CD14-positive monocyte (primary cell): ENCODE measurements at regions not wholly inside any gene's neighbourhood (a gene's known extent, or its start where the extent isn't known, plus 50 kb on each side); places are given as distances from the start of the nearest gene placed in this dataset.

Experiments used
- DNase-seq, 3 donors: peaks; one replicate each; pipeline ENCODE4 v3.0.0-alpha.2; 2011 to 2022
- H2AFZ ChIP-seq: 2 replicates; pipeline ENCODE4 v1.6.0; 2012; ENCODE audit warnings: mild to moderate bottlenecking, low read depth, low read length, inconsistent platforms; ENCODE audit not compliant: insufficient read depth, poor library complexity, severe bottlenecking
- H3K27ac ChIP-seq, 2 donors: 1 replicate in 1 of 2; 2 replicates in 1 of 2; pipeline ENCODE4 v1.5.1; 2012 to 2013; ENCODE audit warnings: low read length in 2 of 2, control low read depth in 1 of 2, inconsistent platforms in 1 of 2, low read depth in 1 of 2, mild to moderate bottlenecking in 1 of 2
- H3K27me3 ChIP-seq, 2 donors: one replicate each; pipeline versions ENCODE4 v1.6.0 to v1.6.1; 2011 to 2013; ENCODE audit warnings: low read length in 2 of 2; ENCODE audit not compliant: control insufficient read depth in 2 of 2, insufficient read depth in 2 of 2
- H3K36me3 ChIP-seq, 2 donors: replicated peaks in 1 of 2; 1 replicate in 1 of 2; 2 replicates in 1 of 2; pipeline versions ENCODE4 v1.5.1 to v1.6.1; 2012 to 2013; ENCODE audit warnings: low read length in 2 of 2, control low read depth in 1 of 2, inconsistent platforms in 1 of 2, mild to moderate bottlenecking in 1 of 2; ENCODE audit not compliant: insufficient read depth in 2 of 2, control insufficient read depth in 1 of 2
- H3K4me1 ChIP-seq, 2 donors: 1 replicate in 1 of 2; 2 replicates in 1 of 2; pipeline versions ENCODE4 v1.5.1 to v1.6.1; 2012 to 2013; ENCODE audit warnings: low read length in 2 of 2, control low read depth in 1 of 2, inconsistent platforms in 1 of 2, mild to moderate bottlenecking in 1 of 2, moderate library complexity in 1 of 2; ENCODE audit not compliant: insufficient read depth in 2 of 2, control insufficient read depth in 1 of 2
- H3K4me2 ChIP-seq: replicated peaks from 2 replicates; pipeline ENCODE3; 2012; ENCODE audit warnings: low read length, moderate library complexity, mild to moderate bottlenecking; ENCODE audit not compliant: poor library complexity, severe bottlenecking; ENCODE audit errors: extremely low read depth
- H3K4me3 ChIP-seq, 3 experiments: fragments of 200-600 bp in 1 of 3; sonication (generic) in 1 of 3; replicated peaks in 1 of 3; 1 replicate in 2 of 3; 2 replicates in 1 of 3; pipeline ENCODE4 v1.5.1; 2011 to 2013; ENCODE audit warnings: low read length in 3 of 3, mild to moderate bottlenecking in 3 of 3, control low read depth in 2 of 3, low read depth in 2 of 3, inconsistent platforms in 1 of 3, moderate library complexity in 1 of 3
- H3K79me2 ChIP-seq: 2 replicates; pipeline ENCODE4 v1.6.0; 2012; ENCODE audit warnings: mild to moderate bottlenecking, control low read depth, inconsistent platforms, low read length, moderate library complexity; ENCODE audit not compliant: insufficient read depth
- H3K9ac ChIP-seq: 2 replicates; pipeline ENCODE4 v1.6.0; 2017; ENCODE audit warnings: low read length, mild to moderate bottlenecking; ENCODE audit not compliant: insufficient read depth, poor library complexity, severe bottlenecking
- H3K9me3 ChIP-seq, 2 donors: replicated peaks in 1 of 2; 1 replicate in 1 of 2; 2 replicates in 1 of 2; pipeline versions ENCODE4 v1.5.1 to v1.6.1; 2012 to 2013; ENCODE audit warnings: low read length in 2 of 2, control low read depth in 1 of 2; ENCODE audit not compliant: control insufficient read depth in 1 of 2, insufficient read depth in 1 of 2
- H4K20me1 ChIP-seq: 2 replicates; pipeline ENCODE4 v1.6.0; 2012; ENCODE audit warnings: mild to moderate bottlenecking, low read length, control low read depth, moderate library complexity; ENCODE audit not compliant: insufficient read depth
- H3K27ac Mint-ChIP-seq, 7 donors: one replicate each; pipeline ENCODE4 v1.8.0; 2020; ENCODE audit warnings: mild to moderate bottlenecking in 7 of 7, mixed read lengths in 7 of 7, moderate library complexity in 6 of 7, inconsistent platforms in 2 of 7
- H3K27me3 Mint-ChIP-seq, 3 donors: one replicate each; pipeline ENCODE4 v1.8.0; 2021 to 2022; ENCODE audit warnings: low read depth in 3 of 3, mild to moderate bottlenecking in 3 of 3, mixed read lengths in 3 of 3, moderate library complexity in 3 of 3, inconsistent platforms in 1 of 3
- H3K36me3 Mint-ChIP-seq, 2 donors: one replicate each; pipeline ENCODE4 v1.8.0; 2020; ENCODE audit warnings: mixed read lengths in 2 of 2, inconsistent platforms in 1 of 2, mild to moderate bottlenecking in 1 of 2
- H3K4me1 Mint-ChIP-seq: one replicate; pipeline ENCODE4 v1.8.0; 2020; ENCODE audit warnings: mild to moderate bottlenecking, mixed read lengths
- H3K4me3 Mint-ChIP-seq, 2 donors: one replicate each; pipeline ENCODE4 v1.8.0; 2020; ENCODE audit warnings: mild to moderate bottlenecking in 2 of 2, mixed read lengths in 2 of 2, moderate library complexity in 1 of 2
- H3K9me3 Mint-ChIP-seq, 7 donors: one replicate each; pipeline ENCODE4 v1.8.0; 2020 to 2022; ENCODE audit warnings: mixed read lengths in 7 of 7, mild to moderate bottlenecking in 6 of 7, moderate library complexity in 6 of 7, inconsistent platforms in 2 of 7
- CTCF ChIP-seq: fragments of 200-600 bp; IDR thresholded peaks from one replicate; pipeline ENCODE4 v1.8.0; 2022; ENCODE audit warnings: antibody characterized with exemption, mild to moderate bottlenecking
- WGBS: methylation state at CpG from one replicate; pipeline ENCODE4 v1.1.5; 2013; ENCODE audit warnings: missing lambda C conversion rate; ENCODE audit not compliant: insufficient coverage; 5-methylcytosine and 5-hydroxymethylcytosine counted together
- intact Hi-C, 2 donors: fragments of 100-400 bp; cut with micrococcal nuclease; formaldehyde crosslinking; loops; one replicate each; pipeline versions ENCODE4 v1.15.0 to v1.15.1; 2023

- peaks cover 0 to 2% of the 10 kb centered on the region in 2 donors for H3K36me3 Mint-ChIP-seq
- no peaks in the 10 kb centered on the region for H3K27me3 ChIP-seq
- H3K4me1 Mint-ChIP-seq = no peaks in the 10 kb centered on the region
- H3K4me3 ChIP-seq = no peak overlapping the region
- no peaks in the 10 kb centered on the region for H3K36me3 ChIP-seq
- H2AFZ ChIP-seq = no peak overlapping the region
- no peak overlapping the region for H3K27ac ChIP-seq
- no peaks in the 10 kb centered on the region for H4K20me1 ChIP-seq
- H3K27ac Mint-ChIP-seq = no peak overlapping the region
- H3K4me3 Mint-ChIP-seq = no peak overlapping the region
- no peaks in the 10 kb centered on the region for H3K27me3 Mint-ChIP-seq
- H3K9me3 ChIP-seq = no peaks in the 10 kb centered on the region
- no peaks in the 10 kb centered on the region for H3K79me2 ChIP-seq
- no peak overlapping the region for H3K9ac ChIP-seq
- TF ChIP-seq CTCF = no peak
- H3K4me1 ChIP-seq = no peaks in the 10 kb centered on the region
- no CpG with 5 or more reads among the region's 2 CpGs for WGBS
- DNase-seq = no peak
- peaks cover 0 to 9% (median 0%) of the 10 kb centered on the region in 7 donors for H3K9me3 Mint-ChIP-seq
- no peak overlapping the region for H3K4me2 ChIP-seq
- intact Hi-C loops = no loop called here
Observed at GRCh38 chr18:39519741-39520140, 1954.1 kb upstream of the CELF4 start.

GRCh38 chr18:39515299-39515698 lies 1949.7 kb upstream of the CELF4 start:
- H3K4me2 ChIP-seq = no peak overlapping the region
- no peak overlapping the region for H3K27ac Mint-ChIP-seq
- intact Hi-C loops = no loop called here
- H3K36me3 Mint-ChIP-seq = no peaks in the 10 kb centered on the region
- no peak overlapping the region for H3K4me3 ChIP-seq
- H4K20me1 ChIP-seq = no peaks in the 10 kb centered on the region
- H3K27me3 Mint-ChIP-seq = peaks cover 0 to 2% (median 0%) of the 10 kb centered on the region in 3 donors
- no peaks in the 10 kb centered on the region for H3K27me3 ChIP-seq
- H3K4me3 Mint-ChIP-seq = no peak overlapping the region
- DNase-seq = no peak
- H3K9me3 ChIP-seq = peaks cover 0 to 8% of the 10 kb centered on the region in 2 donors
- H3K36me3 ChIP-seq = no peaks in the 10 kb centered on the region
- peaks cover 1 to 13% (median 4%) of the 10 kb centered on the region in 7 donors for H3K9me3 Mint-ChIP-seq
- no peak overlapping the region for H2AFZ ChIP-seq
- no peaks in the 10 kb centered on the region for H3K4me1 Mint-ChIP-seq
- H3K4me1 ChIP-seq = no peaks in the 10 kb centered on the region
- TF ChIP-seq CTCF = no peak
- H3K9ac ChIP-seq = no peak overlapping the region
- WGBS = no CpG with 5 or more reads among the region's 3 CpGs
- H3K79me2 ChIP-seq = no peaks in the 10 kb centered on the region
- H3K27ac ChIP-seq = no peak overlapping the region
